ENCODE measurements at regions not wholly inside any gene's neighbourhood (a gene's known extent, or its start where the extent isn't known, plus 50 kb on each side); places are given as distances from the start of the nearest gene placed in this dataset.

GRCh38 chr7:65304175-65304574 is 69.5 kb upstream of the ZNF92 start:
- TF ChIP-seq, protein P1, sequence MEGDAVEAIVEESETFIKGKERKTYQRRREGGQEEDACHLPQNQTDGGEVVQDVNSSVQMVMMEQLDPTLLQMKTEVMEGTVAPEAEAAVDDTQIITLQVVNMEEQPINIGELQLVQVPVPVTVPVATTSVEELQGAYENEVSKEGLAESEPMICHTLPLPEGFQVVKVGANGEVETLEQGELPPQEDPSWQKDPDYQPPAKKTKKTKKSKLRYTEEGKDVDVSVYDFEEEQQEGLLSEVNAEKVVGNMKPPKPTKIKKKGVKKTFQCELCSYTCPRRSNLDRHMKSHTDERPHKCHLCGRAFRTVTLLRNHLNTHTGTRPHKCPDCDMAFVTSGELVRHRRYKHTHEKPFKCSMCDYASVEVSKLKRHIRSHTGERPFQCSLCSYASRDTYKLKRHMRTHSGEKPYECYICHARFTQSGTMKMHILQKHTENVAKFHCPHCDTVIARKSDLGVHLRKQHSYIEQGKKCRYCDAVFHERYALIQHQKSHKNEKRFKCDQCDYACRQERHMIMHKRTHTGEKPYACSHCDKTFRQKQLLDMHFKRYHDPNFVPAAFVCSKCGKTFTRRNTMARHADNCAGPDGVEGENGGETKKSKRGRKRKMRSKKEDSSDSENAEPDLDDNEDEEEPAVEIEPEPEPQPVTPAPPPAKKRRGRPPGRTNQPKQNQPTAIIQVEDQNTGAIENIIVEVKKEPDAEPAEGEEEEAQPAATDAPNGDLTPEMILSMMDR (IDR thresholded peaks at IDR 0.05), result no peak
- no peak for TF ChIP-seq POLR2AphosphoS5 (IDR thresholded peaks at IDR 0.05; ENCODE audit: low read depth, low read length)
